HCT116 (cell line): ENCODE measurements at regions not wholly inside any gene's neighbourhood (a gene's known extent, or its start where the extent isn't known, plus 50 kb on each side); places are given as distances from the start of the nearest gene placed in this dataset.

Source experiments
- ATAC-seq: fragments of 200-7000 bp; cut with Tn5 transposase; 2 replicates; pipeline ENCODE4 v1.9.1; 2020; ENCODE audit warnings: mild to moderate bottlenecking, moderate library complexity
- BruUV-seq: library from RNA; stranded (reverse); fragments of 400-500 nt; replicated peaks from 2 replicates; lab custom pipeline; 2021; lab: Mats Ljungman, UMichigan
- CTCF ChIA-PET: fragments of 300-600 bp; sonication (Branson Sonifier 250); formaldehyde crosslinking; loops from one replicate; lab custom pipeline; 2021; ENCODE audit warnings: antibody characterized with exemption; lab: Charles Lee
- POLR2A ChIA-PET: fragments of 300-600, 350-600 bp; sonication (Branson Sonifier 250); formaldehyde crosslinking; loops from one replicate; lab custom pipeline; 2021; ENCODE audit warnings: antibody characterized with exemption; lab: Charles Lee
- RAD21 ChIA-PET, 2 experiments: fragments of 300-600 bp; sonication (Branson Sonifier 250); formaldehyde crosslinking; loops; one replicate each; lab custom pipeline; 2023; ENCODE audit warnings: low total read pairs in 2 of 2; ENCODE audit not compliant: uncharacterized antibody in 2 of 2, unreplicated experiment in 2 of 2, low non-redundant PET in 1 of 2; lab: Charles Lee
- DNase-seq: peaks from one replicate; pipeline ENCODE4 v3.0.0-alpha.2; 2010; ENCODE audit warnings: low read depth, low spot score
- H2AFZ ChIP-seq: fragments of 200-600 bp; shearing (Covaris generic), sonication (generic); 2 replicates; pipeline ENCODE4 v1.6.1; 2017; ENCODE audit warnings: low read depth, mixed run types, mixed read lengths, antibody characterized with exemption, low read length; ENCODE audit not compliant: poor library complexity, severe bottlenecking
- H3K27ac ChIP-seq: 2 replicates; pipeline ENCODE4 v1.5.1; 2012; ENCODE audit warnings: low read depth, low read length
- H3K27me3 ChIP-seq: fragments of 200-600 bp; sonication (generic); 2 replicates; pipeline ENCODE4 v1.6.1; 2016; ENCODE audit warnings: mixed run types, low read length, mixed read lengths; ENCODE audit not compliant: insufficient read depth
- H3K36me3 ChIP-seq, 2 experiments: fragments of 200-500 bp in 1 of 2; fragments of 200-600 bp in 1 of 2; sonication (Bioruptor generic) in 1 of 2; sonication (generic) in 1 of 2; 2 replicates each; pipeline versions ENCODE4 v1.5.1 to v1.6.1; 2014 to 2016; ENCODE audit warnings: low read length in 2 of 2, inconsistent platforms in 1 of 2, mixed read lengths in 1 of 2, mixed run types in 1 of 2; ENCODE audit not compliant: insufficient read depth in 2 of 2, control insufficient read depth in 1 of 2
- H3K4me1 ChIP-seq, 2 experiments: fragments of 200-600 bp in 1 of 2; sonication (generic) in 1 of 2; 2 replicates each; pipeline versions ENCODE4 v1.5.1 to v1.6.1; 2012 to 2017; ENCODE audit warnings: low read length in 2 of 2, inconsistent platforms in 1 of 2, mild to moderate bottlenecking in 1 of 2, mixed read lengths in 1 of 2, mixed run types in 1 of 2, moderate library complexity in 1 of 2; ENCODE audit not compliant: insufficient read depth in 2 of 2, control insufficient read depth in 1 of 2
- H3K4me2 ChIP-seq: fragments of 200-600 bp; sonication (generic); 2 replicates; pipeline ENCODE4 v1.6.1; 2017; ENCODE audit warnings: mixed run types, low read length, mixed read lengths
- H3K4me3 ChIP-seq, 2 experiments: fragments of 200-600 bp in 1 of 2; sonication (generic) in 1 of 2; replicated peaks in 1 of 2; 2 replicates each; pipeline ENCODE4 v1.5.1; 2011 to 2016; ENCODE audit warnings: low read length in 2 of 2, control low read depth in 1 of 2, low read depth in 1 of 2, mild to moderate bottlenecking in 1 of 2, mixed read lengths in 1 of 2, mixed run types in 1 of 2
- H3K79me2 ChIP-seq: fragments of 200-600 bp; sonication (generic); 2 replicates; pipeline ENCODE4 v1.6.1; 2017; ENCODE audit warnings: mild to moderate bottlenecking, mixed run types, low read length, moderate library complexity, mixed read lengths; ENCODE audit not compliant: insufficient read depth
- H3K9ac ChIP-seq: fragments of 200-600 bp; sonication (generic); 2 replicates; pipeline ENCODE4 v1.6.1; 2016; ENCODE audit warnings: low read length, mixed read lengths
- H3K9me2 ChIP-seq: fragments of 200-600 bp; sonication (generic), shearing (Covaris generic); 2 replicates; pipeline ENCODE4 v1.6.1; 2017; ENCODE audit warnings: mixed run types, mild to moderate bottlenecking, moderate library complexity; ENCODE audit not compliant: insufficient read depth
- H3K9me3 ChIP-seq, 2 experiments: fragments of 200-500 bp in 1 of 2; fragments of 200-600 bp in 1 of 2; sonication (Bioruptor generic) in 1 of 2; sonication (generic) in 1 of 2; 2 replicates each; pipeline ENCODE4 v1.6.1; 2014 to 2017; ENCODE audit warnings: low read length in 2 of 2, mixed read lengths in 2 of 2, inconsistent platforms in 1 of 2, low read depth in 1 of 2, mild to moderate bottlenecking in 1 of 2, mixed run types in 1 of 2, moderate library complexity in 1 of 2; ENCODE audit not compliant: control insufficient read depth in 1 of 2, insufficient read depth in 1 of 2
- H4K20me1 ChIP-seq: fragments of 200-600 bp; sonication (generic), shearing (Covaris generic); 2 replicates; pipeline ENCODE4 v1.6.1; 2017; ENCODE audit warnings: mixed run types, mild to moderate bottlenecking, moderate library complexity; ENCODE audit not compliant: insufficient read depth
- EZH2 ChIP-seq: fragments of 200-600 bp; sonication (generic); IDR thresholded peaks from 2 replicates; pipeline ENCODE4 v1.6.1; 2017; ENCODE audit warnings: antibody characterized with exemption, mixed run types
- EZH2phosphoT487 ChIP-seq: fragments of 200-600 bp; IDR thresholded peaks from 2 replicates; pipeline ENCODE4 v1.6.1; 2018; ENCODE audit warnings: antibody characterized with exemption, borderline replicate concordance
- JUND ChIP-seq: IDR thresholded peaks from 2 replicates; pipeline ENCODE4 v1.6.1; 2012
- POLR2A ChIP-seq: IDR thresholded peaks from 2 replicates; pipeline ENCODE4 v1.7.0; 2011; ENCODE audit warnings: borderline replicate concordance; ENCODE audit not compliant: insufficient read depth, insufficient read length; ENCODE audit errors: extremely low read depth
- POLR2AphosphoS5 ChIP-seq: IDR thresholded peaks from 2 replicates; pipeline ENCODE4 v1.6.1; 2011; ENCODE audit warnings: mild to moderate bottlenecking, low read depth, low read length, moderate library complexity
- REST ChIP-seq: IDR thresholded peaks from 2 replicates; pipeline ENCODE4 v1.6.1; 2012; ENCODE audit warnings: low read depth
- SIN3A ChIP-seq: IDR thresholded peaks from 2 replicates; pipeline ENCODE4 v1.6.1; 2012; ENCODE audit warnings: low read depth
- SRF ChIP-seq: IDR thresholded peaks from 2 replicates; pipeline ENCODE4 v1.6.1; 2012; ENCODE audit warnings: low read depth
- TCF7L2 ChIP-seq: IDR thresholded peaks from 2 replicates; pipeline ENCODE4 v1.7.0; 2011; ENCODE audit warnings: borderline replicate concordance, inconsistent platforms; ENCODE audit not compliant: insufficient read depth, insufficient read length; ENCODE audit errors: extremely low read depth
- YY1 ChIP-seq: IDR thresholded peaks from 2 replicates; pipeline ENCODE4 v1.6.1; 2011; ENCODE audit warnings: low read length, low read depth, moderate library complexity, mild to moderate bottlenecking; ENCODE audit not compliant: insufficient replicate concordance; ENCODE audit errors: extremely low read depth
- ZBTB33 ChIP-seq: IDR thresholded peaks from 2 replicates; pipeline ENCODE4 v1.6.1; 2011; ENCODE audit warnings: mild to moderate bottlenecking, low read length, moderate library complexity; ENCODE audit not compliant: insufficient replicate concordance; ENCODE audit errors: extremely low read depth
- ZFX ChIP-seq: fragments of 450-650 bp; IDR thresholded peaks from 2 replicates; pipeline ENCODE4 v1.6.1; 2017
- intact Hi-C: fragments of 100-400 bp; cut with micrococcal nuclease; formaldehyde crosslinking; loops from 2 replicates; pipeline ENCODE4 v1.10.0; 2022

GRCh38 chr6:145247692-145248419 lies 487.5 kb downstream of the EPM2A start:
- ATAC-seq (no peak), DNase-seq (no peak)
- Histone ChIP-seq H2AFZ (no peak overlapping the region), H3K27me3 (no peaks in the 10 kb centered on the region), H3K79me2 (no peaks in the 10 kb centered on the region), H3K9ac (no peak overlapping the region), H3K9me2 (no peaks in the 10 kb centered on the region), H3K4me3 (no peak overlapping the region), H4K20me1 (no peaks in the 10 kb centered on the region), H3K36me3 (no peaks in the 10 kb centered on the region), H3K9me3 (no peaks in the 10 kb centered on the region; a peak in 1 of 4 replicates), H3K4me1 (no peaks in the 10 kb centered on the region), H3K4me2 (no peak overlapping the region), H3K27ac (no peak overlapping the region)
- intact Hi-C loops, result no loop called here
- RAD21 ChIA-PET, result no interaction called here
- BruUV-seq, result no TSS peak
- CTCF ChIA-PET, result no interaction called here
- POLR2A ChIA-PET, result no interaction called here
- TF ChIP-seq YY1 (no peak), TCF7L2 (no peak), POLR2AphosphoS5 (no peak), POLR2A (no peak), EZH2 (no peak), SRF (no peak), ZFX (no peak), EZH2phosphoT487 (no peak), JUND (no peak), ZBTB33 (no peak), REST (no peak), SIN3A (no peak)
